DND-41 (cell line): ENCODE measurements at regions not wholly inside any gene's neighbourhood (a gene's known extent, or its start where the extent isn't known, plus 50 kb on each side); places are given as distances from the start of the nearest gene placed in this dataset.

Experiments used
- ATAC-seq: fragments of 200-7000 bp; cut with Tn5 transposase; 3 replicates; pipeline ENCODE4 v1.9.1; 2021; ENCODE audit warnings: low read depth; ENCODE audit not compliant: insufficient read depth
- DNase-seq: peaks from one replicate; pipeline ENCODE4 v3.0.0-alpha.2; 2020
- H2AFZ ChIP-seq: 2 replicates; pipeline ENCODE4 v1.6.0; 2012; ENCODE audit warnings: low read depth, low read length
- H3K27ac ChIP-seq: 2 replicates; pipeline ENCODE4 v1.5.1; 2012; ENCODE audit warnings: low read length, inconsistent platforms
- H3K27me3 ChIP-seq: fragments of 200-600 bp; sonication (generic); 2 replicates; pipeline ENCODE4 v1.6.0; 2012; ENCODE audit warnings: low read length, mild to moderate bottlenecking, inconsistent platforms; ENCODE audit not compliant: insufficient read depth, poor library complexity
- H3K36me3 ChIP-seq: 2 replicates; pipeline ENCODE4 v1.5.1; 2012; ENCODE audit warnings: low read length, inconsistent platforms; ENCODE audit not compliant: insufficient read depth
- H3K4me1 ChIP-seq: 2 replicates; pipeline ENCODE4 v1.5.1; 2012; ENCODE audit warnings: mild to moderate bottlenecking, low read length; ENCODE audit not compliant: insufficient read depth
- H3K4me2 ChIP-seq: 2 replicates; pipeline ENCODE4 v1.6.0; 2012; ENCODE audit warnings: mild to moderate bottlenecking, moderate library complexity, low read length, inconsistent platforms; ENCODE audit not compliant: insufficient read depth
- H3K4me3 ChIP-seq, 2 experiments: fragments of 200-600 bp in 1 of 2; shearing (Covaris generic) in 1 of 2; 2 replicates each; pipeline ENCODE4 v1.5.1; 2012 to 2016; ENCODE audit warnings: inconsistent platforms in 2 of 2, low read length in 2 of 2, mild to moderate bottlenecking in 2 of 2, low read depth in 1 of 2, moderate library complexity in 1 of 2
- H3K79me2 ChIP-seq: 2 replicates; pipeline ENCODE4 v1.6.0; 2012; ENCODE audit warnings: low read length, inconsistent platforms; ENCODE audit not compliant: insufficient read depth
- H3K9ac ChIP-seq: 2 replicates; pipeline ENCODE4 v1.6.0; 2012; ENCODE audit warnings: low read depth, mild to moderate bottlenecking, inconsistent platforms, low read length, moderate library complexity
- H3K9me3 ChIP-seq: 2 replicates; pipeline ENCODE4 v1.5.1; 2012; ENCODE audit warnings: low read length, moderate library complexity, mild to moderate bottlenecking, inconsistent platforms; ENCODE audit not compliant: insufficient read depth, severe bottlenecking
- H4K20me1 ChIP-seq: 2 replicates; pipeline ENCODE4 v1.6.0; 2012; ENCODE audit warnings: low read length; ENCODE audit not compliant: insufficient read depth
- CTCF ChIP-seq: IDR thresholded peaks from 2 replicates; pipeline ENCODE4 v1.5.1; 2012; ENCODE audit warnings: borderline replicate concordance, low read length, moderate library complexity, mild to moderate bottlenecking; ENCODE audit not compliant: poor library complexity, severe bottlenecking; ENCODE audit errors: extremely low read depth
- EZH2 ChIP-seq: IDR thresholded peaks from 3 replicates; pipeline ENCODE4 v1.6.1; 2012; ENCODE audit warnings: borderline replicate concordance, low read depth, mild to moderate bottlenecking, moderate library complexity, low read length, inconsistent platforms; ENCODE audit not compliant: severe bottlenecking

GRCh38 chr4:14701389-14701788, 300.9 kb upstream of the CPEB2 start:
- no peak overlapping the region for H2AFZ ChIP-seq
- no peak for ATAC-seq

GRCh38 chr4:14701896-14702295, 300.4 kb upstream of the CPEB2 start:
- no peak overlapping the region for H3K27ac ChIP-seq
- DNase-seq (no peak), ATAC-seq (no peak)
- no peak overlapping the region for H3K4me2 ChIP-seq
- H3K79me2 ChIP-seq, result no peaks in the 10 kb centered on the region
- no peaks in the 10 kb centered on the region for H3K36me3 ChIP-seq
- no peak overlapping the region for H3K9ac ChIP-seq
- no peaks in the 10 kb centered on the region for H3K9me3 ChIP-seq
- no peaks in the 10 kb centered on the region for H3K27me3 ChIP-seq
- no peaks in the 10 kb centered on the region for H3K4me1 ChIP-seq
- H3K4me3 ChIP-seq, result no peak overlapping the region
- H4K20me1 ChIP-seq, result no peaks in the 10 kb centered on the region
- H2AFZ ChIP-seq, result no peak overlapping the region
- TF ChIP-seq CTCF, result no peak
- no peak for TF ChIP-seq EZH2

More at GRCh38 chr4:14701389-14701788, 300.9 kb upstream of the CPEB2 start:
- no peaks in the 10 kb centered on the region for H3K27me3 ChIP-seq
- DNase-seq, result no peak
- H3K9ac ChIP-seq, result no peak overlapping the region
- no peaks in the 10 kb centered on the region for H3K79me2 ChIP-seq
- no peaks in the 10 kb centered on the region for H3K9me3 ChIP-seq
- H3K4me1 ChIP-seq, result no peaks in the 10 kb centered on the region
- H3K4me2 ChIP-seq, result no peak overlapping the region
- H3K36me3 ChIP-seq, result no peaks in the 10 kb centered on the region
- H4K20me1 ChIP-seq, result no peaks in the 10 kb centered on the region
- no peak overlapping the region for H3K27ac ChIP-seq
- TF ChIP-seq EZH2, result no peak
- TF ChIP-seq CTCF, result no peak
- H3K4me3 ChIP-seq, result no peak overlapping the region

- Histone ChIP-seq H4K20me1 (no peaks in the 10 kb centered on the region), H3K27me3 (peaks cover 8% of the 10 kb centered on the region), H3K4me3 (no peak overlapping the region), H2AFZ (no peak overlapping the region), H3K79me2 (no peaks in the 10 kb centered on the region), H3K4me1 (no peaks in the 10 kb centered on the region), H3K36me3 (no peaks in the 10 kb centered on the region), H3K4me2 (no peak overlapping the region), H3K9me3 (no peaks in the 10 kb centered on the region), H3K9ac (no peak overlapping the region), H3K27ac (no peak overlapping the region)
- TF ChIP-seq CTCF (no peak), EZH2 (no peak)
- ATAC-seq (no peak), DNase-seq (no peak)
Observed at GRCh38 chr4:14708574-14708973, 293.7 kb upstream of the CPEB2 start.

GRCh38 chr4:14711259-14711658, 291.0 kb upstream of the CPEB2 start:
- H3K79me2 ChIP-seq, result no peaks in the 10 kb centered on the region
- H3K4me3 ChIP-seq, result no peak overlapping the region
- DNase-seq, result no peak
- no peak overlapping the region for H3K9ac ChIP-seq
- H3K4me2 ChIP-seq, result no peak overlapping the region
- no peaks in the 10 kb centered on the region for H3K36me3 ChIP-seq
- no peak overlapping the region for H2AFZ ChIP-seq
- TF ChIP-seq EZH2, result no peak
- TF ChIP-seq CTCF, result no peak
- ATAC-seq, result no peak
- H3K27ac ChIP-seq, result no peak overlapping the region
- H3K9me3 ChIP-seq, result no peaks in the 10 kb centered on the region
- H3K4me1 ChIP-seq, result no peaks in the 10 kb centered on the region
- no peaks in the 10 kb centered on the region for H4K20me1 ChIP-seq
- peaks cover 8% of the 10 kb centered on the region for H3K27me3 ChIP-seq
